ENCODE measurements at regions not wholly inside any gene's neighbourhood (a gene's known extent, or its start where the extent isn't known, plus 50 kb on each side); places are given as distances from the start of the nearest gene placed in this dataset.
"Not testable (repeated sequence)": the region's sequence is repeated elsewhere in the genome, so short reads cannot be mapped to it uniquely, and the experiment has no call there.

GRCh38 chr15:81839387-81839786 is 206.4 kb downstream of the MEX3B start:
- FAIRE-seq (no peak), DNase-seq (ENCODE audit: low spot score in 2 of 2) (no peak)

DNA sequence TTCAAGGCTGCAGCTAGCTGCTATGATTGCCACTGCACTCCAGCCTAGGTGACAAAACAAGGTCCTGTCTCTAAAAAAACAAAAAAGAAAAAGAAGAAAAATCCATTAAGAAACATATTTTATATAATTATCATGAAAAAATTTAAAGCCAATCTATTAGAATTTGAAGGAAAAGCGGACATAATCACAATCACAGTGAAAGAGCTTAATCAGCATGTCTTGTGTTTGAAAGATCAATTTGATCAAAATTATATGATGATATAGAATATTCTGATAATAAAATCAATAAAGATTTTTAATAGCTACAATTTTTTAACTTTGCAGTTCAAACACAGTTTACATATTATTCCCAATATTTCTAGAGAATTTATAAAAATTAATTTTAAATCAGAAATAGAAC is 210.1 kb downstream of the MEX3B start:
- DNase-seq (ENCODE audit: low spot score in 2 of 2), result no peak
- FAIRE-seq, result peak; percentile 62

DNA sequence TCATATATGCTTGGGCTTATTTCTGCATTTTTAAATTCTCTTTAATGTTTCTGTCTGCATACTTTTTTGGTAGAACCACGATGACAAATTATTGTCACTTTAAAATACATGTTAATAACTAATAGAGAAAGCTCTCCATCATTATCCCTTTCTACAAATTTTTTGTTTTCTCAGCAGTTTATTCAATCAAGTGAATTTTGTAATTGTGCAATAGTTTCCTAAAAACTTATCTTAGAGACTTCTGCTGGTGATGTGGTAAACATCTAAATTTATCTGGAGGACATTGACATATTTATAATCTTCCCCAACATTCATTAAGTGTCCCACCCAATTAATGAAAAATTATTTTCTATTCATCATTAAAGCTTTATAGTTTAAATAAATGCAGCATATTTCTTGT is 215.3 kb downstream of the MEX3B start:
- FAIRE-seq (no peak), DNase-seq (ENCODE audit: low spot score in 2 of 2) (no peak)

DNA sequence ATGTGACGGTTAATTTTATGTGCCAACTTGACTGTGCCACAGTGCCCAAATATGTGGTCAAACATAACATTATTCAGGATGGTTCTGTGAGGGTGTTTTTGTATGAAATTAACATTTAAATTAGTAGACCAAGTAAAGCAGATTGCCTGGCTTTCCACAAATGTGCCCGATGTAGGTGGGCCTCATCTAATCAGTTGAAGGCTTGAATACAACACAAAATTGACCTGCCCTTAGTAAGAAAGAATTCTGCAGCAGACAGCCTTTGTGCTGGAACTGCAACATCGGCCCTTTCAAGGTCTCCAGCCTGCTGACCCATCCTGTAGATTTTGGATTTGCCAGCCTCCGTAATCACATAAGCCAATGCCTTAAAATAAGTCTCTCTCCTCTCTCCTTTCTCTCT is 215.9 kb downstream of the MEX3B start:
- FAIRE-seq, result no peak
- DNase-seq (ENCODE audit: low spot score in 2 of 2), result no peak

DNA sequence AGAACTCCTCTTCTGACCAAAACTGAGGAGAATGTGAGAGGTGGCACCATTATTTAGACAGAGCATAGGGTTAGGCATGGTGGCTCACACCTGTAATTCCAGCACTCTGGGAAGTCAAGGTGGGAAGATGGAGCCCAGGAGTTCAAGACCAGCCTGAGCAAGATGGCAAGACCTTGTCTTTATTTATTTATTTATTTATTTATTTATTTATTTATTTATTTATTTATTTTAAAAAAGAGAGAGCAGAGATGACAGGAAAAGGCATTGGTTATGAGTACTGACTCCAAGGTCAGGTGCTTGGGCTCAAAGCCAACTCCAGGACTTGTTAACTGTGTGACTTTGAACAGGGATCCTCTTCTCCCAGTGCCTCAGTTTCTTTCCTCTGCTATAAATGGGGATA is 217.7 kb downstream of the MEX3B start:
- no peak for FAIRE-seq

GRCh38 chr15:81825136-81825535 is 220.7 kb downstream of the MEX3B start:
- FAIRE-seq (no peak), DNase-seq (ENCODE audit: low spot score in 2 of 2) (no peak)

More for the DNA sequence above, 217.7 kb downstream of the MEX3B start:
- no peak for DNase-seq (ENCODE audit: low spot score in 2 of 2)

DNA sequence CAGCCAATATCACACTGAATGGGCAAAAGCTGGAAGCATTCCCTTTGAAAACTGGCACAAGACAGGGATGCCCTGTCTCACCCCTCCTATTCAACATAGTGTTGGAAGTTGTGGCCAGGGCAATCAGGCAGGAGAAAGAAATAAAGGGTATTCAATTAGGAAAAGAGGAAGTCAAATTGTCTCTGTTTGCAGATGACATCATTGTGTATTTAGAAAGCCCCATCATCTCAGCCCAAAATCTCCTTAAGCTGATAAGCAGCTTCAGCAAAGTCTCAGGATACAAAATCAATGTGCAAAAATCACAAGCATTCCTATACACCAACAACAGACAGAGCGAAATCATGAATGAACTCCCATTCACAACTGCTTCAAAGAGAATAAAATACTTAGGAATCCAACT is 223.2 kb downstream of the MEX3B start:
- DNase-seq (ENCODE audit: low spot score in 2 of 2); FAIRE-seq: not testable (repeated sequence)

- FAIRE-seq, result no peak
- DNase-seq (ENCODE audit: low spot score in 2 of 2), result no peak
Observed at GRCh38 chr15:81819924-81820635, 225.7 kb downstream of the MEX3B start.

DNA sequence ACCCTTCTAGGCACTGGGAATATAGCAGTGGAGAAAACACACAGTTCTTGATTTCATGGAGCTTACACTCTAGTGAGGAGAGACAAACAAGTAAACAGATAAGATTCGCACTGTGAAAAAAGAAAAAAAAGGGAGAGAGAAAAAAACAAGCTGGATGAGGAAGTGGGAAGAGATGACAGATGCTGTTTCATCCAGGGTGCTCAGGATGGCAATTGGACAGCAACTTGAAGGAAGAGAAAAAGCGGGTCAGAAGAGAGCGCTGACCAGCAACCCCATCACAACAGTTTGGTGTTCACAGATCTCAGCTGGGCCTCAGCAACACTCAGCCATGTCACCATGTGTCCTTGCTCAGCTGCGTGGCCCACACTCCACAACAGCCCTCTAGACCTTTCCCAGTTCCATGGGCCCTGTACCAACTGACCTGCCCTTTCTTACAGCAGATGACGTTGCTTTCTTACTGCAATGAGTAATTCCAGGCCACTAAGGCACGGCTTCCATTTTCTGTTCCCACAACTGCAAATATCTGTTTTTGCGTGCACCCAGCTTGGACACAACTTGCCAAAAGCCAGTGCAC is 230.8 kb downstream of the MEX3B start:
- FAIRE-seq, result no peak
- DNase-seq (ENCODE audit: low spot score in 2 of 2), result no peak

DNA sequence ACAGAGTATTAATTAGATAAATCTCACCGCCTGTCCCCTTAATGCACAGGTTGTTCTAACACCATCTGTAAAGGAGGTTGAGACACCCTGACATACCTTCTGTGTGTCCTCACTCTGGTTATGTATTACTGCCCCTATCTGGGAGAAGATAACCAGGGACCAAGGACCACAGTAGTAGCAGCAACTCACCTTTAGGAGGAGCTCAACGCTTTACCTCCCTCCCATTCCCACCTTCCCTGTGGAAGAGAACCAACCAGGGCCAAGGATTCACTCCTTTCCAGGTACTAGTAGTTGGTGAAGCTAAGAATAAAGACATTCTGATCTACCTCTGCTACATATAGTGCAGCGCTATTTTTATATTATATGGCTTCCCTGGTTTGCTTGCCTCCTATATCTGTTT is 232.6 kb downstream of the MEX3B start:
- DNase-seq (ENCODE audit: low spot score in 2 of 2) (no peak), FAIRE-seq (no peak)

DNA sequence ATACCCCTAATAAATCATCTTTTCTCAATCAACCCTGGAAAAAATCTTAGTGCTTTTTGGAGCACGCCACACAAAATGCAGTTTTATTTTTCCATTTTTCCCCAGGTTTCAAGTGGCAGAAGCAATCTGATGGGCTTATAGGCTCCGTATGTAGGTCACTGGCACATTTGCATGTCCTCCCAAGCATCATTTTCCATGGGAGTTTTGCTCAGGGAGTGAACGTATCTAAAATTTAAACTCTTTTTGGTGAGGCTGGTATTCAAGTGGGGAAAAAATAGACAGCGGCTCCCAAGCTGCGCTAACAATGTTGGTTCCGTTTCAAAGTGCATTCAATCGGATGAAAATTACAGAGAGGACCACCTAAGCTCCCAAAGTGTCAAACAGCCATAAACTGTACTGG is 233.4 kb downstream of the MEX3B start:
- DNase-seq (ENCODE audit: low spot score in 2 of 2) (no peak), FAIRE-seq (no peak)

DNA sequence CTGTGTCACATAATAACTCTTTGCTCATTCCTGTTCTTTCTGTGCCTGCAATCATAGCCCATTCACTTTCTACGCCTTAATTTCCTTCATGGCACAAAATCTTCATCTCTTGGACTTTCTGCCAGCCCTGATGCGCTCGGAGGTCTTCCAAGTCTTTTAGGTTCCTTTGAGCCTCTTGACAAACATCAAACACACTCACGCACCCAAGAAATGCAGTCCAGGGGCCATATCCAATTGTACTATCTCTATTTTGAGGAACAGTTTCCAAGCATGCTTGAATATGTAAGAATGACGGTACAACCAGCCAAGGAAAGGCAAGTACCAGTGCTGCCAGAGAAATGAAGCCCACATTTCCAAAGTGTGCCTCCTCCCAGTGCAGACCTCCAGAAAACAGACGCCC is 234.1 kb downstream of the MEX3B start:
- DNase-seq (ENCODE audit: low spot score in 2 of 2), result no peak
- FAIRE-seq, result no peak

DNA sequence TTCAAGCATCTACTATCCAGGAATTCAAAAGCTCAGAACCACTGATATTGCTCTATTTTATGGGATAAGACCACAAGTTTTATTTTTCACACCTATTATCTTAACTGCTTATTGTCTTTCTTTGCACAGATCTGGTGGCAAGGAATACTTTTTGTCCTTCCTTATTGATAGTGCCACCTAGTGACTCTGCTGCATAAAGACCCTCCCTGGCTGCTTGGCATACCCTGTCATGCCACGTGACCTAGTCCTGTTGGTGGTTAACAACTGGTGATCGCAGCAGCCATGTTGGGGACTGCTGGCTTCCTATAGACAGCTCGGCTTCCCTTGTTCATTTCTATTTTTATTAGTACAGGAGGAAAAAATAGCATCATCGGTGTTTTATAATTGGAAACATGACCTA is 236.3 kb downstream of the MEX3B start:
- DNase-seq (ENCODE audit: low spot score in 2 of 2) (no peak), FAIRE-seq (no peak)

- DNase-seq (ENCODE audit: low spot score in 2 of 2), result no peak
- no peak for FAIRE-seq
Observed at GRCh38 chr15:81807806-81808205, 238.0 kb downstream of the MEX3B start.

DNA sequence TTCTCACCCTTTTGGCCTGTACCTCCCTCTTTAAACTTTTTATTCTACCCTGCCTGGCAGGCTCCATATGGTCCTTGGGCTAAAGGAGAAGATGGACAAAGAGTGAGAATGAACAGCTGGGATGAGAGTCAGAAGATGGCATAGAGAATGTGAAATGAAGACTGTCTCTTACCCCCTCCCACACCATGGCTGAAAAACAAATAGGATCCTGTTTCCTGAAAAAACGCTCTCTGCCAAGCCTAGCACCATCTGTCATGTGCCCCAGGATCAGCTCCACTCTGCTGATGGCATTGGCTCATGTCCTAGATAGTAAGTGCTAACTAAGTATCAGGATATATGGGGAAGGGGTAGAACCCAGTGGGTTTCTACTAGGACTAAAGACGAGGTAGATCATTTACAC is 238.6 kb downstream of the MEX3B start:
- DNase-seq (ENCODE audit: low spot score in 2 of 2) (no peak), FAIRE-seq (no peak)

GRCh38 chr15:81795899-81796298 is 249.9 kb downstream of the MEX3B start:
- no peak for DNase-seq (ENCODE audit: low spot score in 2 of 2)
- no peak for FAIRE-seq

DNA sequence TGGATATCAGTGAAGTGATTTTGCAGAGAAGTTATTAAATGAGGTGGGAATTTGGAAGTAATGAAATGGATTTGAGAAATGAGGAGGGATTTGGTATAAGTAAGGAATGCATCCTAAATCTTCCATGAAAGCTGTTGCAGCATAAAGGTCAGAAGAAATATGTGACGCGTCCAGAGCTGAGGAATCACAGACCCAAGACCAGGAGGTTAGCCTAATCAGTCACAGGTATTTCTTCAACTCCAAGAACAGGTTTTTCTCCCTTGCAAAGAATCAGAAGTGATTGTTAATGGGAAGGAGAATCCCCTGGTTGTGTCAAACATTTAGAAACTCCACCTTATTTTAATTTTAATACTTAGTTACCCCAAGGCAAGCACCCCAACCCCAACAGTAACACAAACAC is 253.2 kb downstream of the MEX3B start:
- DNase-seq (ENCODE audit: low spot score in 2 of 2) (no peak), FAIRE-seq (no peak)

DNA sequence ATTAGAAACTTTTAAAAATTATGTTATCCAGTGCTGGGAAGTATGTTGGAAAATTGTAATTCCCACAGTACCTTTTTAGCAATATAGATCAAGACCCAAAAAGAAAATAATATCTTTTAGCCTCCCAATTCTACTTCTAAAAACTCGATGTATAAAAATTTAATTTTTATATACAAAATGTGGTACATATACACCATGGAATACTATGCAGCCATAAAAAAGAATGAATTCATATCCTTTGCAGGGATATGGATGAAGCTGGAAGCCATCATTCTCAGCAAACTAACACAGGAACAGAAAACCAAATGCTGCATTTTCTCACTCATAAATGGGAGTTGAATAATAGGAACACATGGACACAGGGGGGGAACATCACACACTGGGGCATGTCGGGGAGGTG is 254.5 kb downstream of the MEX3B start:
- FAIRE-seq, result not testable (repeated sequence)

GRCh38 chr15:81789403-81789802 is 256.4 kb downstream of the MEX3B start:
- DNase-seq (ENCODE audit: low spot score in 2 of 2) (no peak), FAIRE-seq (no peak)

More for the DNA sequence above, 254.5 kb downstream of the MEX3B start:
- DNase-seq (ENCODE audit: low spot score in 2 of 2), result not testable (repeated sequence)

DNA sequence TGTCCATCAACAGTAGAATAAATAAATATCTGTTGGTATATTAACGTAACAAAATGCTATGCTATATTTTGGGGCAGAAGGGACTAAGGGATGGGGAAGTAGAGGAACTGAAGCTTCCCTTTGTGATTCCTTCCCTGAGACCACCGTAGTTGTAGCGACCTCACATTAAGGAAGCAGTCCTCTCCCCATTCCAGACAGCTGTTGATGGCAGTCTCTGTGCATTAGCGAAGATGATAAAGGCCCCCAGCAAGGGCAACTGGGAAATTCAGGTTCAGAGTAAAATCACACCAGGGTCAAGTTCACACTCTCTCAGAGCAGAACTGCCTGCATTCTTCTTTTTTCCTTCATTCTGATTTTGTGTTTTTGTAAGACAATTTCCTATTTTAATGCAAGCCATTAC is 259.0 kb downstream of the MEX3B start:
- FAIRE-seq, result no peak
- no peak for DNase-seq (ENCODE audit: low spot score in 2 of 2)

DNA sequence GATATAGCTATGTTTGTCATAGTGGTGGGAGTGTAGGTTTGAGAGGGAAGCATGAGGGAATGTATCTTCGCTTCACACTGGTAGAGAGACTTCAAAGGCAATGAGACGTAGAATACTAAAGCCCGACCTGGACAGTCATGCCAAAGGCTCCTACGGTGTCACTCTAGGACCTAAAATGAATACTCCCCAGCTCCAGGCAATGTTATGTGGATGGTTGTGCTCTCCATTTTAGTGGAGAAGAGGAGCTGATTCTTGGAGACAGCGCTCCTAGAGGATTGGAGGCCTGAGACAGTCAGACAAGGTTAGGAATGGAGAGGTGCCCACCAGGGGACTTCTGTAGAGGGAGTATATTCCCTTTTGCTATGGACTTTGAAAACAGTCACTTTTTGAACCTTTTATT is 260.1 kb downstream of the MEX3B start:
- FAIRE-seq (no peak), DNase-seq (ENCODE audit: low spot score in 2 of 2) (no peak)

- DNase-seq (ENCODE audit: low spot score in 2 of 2) (no peak), FAIRE-seq (no peak)
Observed at GRCh38 chr15:81785181-81785580, 260.6 kb downstream of the MEX3B start.

DNA sequence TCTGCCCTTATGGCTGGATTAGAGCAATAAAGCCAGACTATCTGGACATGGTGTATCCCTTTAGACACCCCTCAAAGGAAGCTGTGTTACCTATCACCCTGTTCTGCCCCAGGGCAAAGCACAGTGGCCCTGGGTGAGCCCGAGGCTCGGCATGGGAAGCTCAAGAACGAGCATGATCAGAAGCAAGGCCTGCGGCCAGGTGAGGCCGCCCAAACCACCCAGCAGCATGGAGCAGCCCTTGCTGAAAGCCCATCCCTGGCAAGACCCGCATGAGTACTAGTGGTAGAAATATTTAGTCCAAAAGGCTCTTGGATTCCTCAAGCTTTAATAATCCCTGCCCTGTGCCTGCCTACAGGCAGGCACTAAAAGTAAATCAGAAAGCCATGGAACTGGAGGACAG is 261.1 kb downstream of the MEX3B start:
- FAIRE-seq (no peak), DNase-seq (ENCODE audit: low spot score in 2 of 2) (no peak)
